Endothelial cell of umbilical vein (primary cell): ENCODE measurements at regions not wholly inside any gene's neighbourhood (a gene's known extent, or its start where the extent isn't known, plus 50 kb on each side); places are given as distances from the start of the nearest gene placed in this dataset.

Experiments
- BruUV-seq: library from RNA; stranded (reverse); fragments of 400-500 nt; replicated peaks from 2 replicates; lab custom pipeline; 2021; lab: Mats Ljungman, UMichigan
- CTCF ChIA-PET: fragments of 300-600, 350-600 bp; sonication (Branson Sonifier 250); formaldehyde crosslinking; loops from one replicate; lab custom pipeline; 2021; ENCODE audit warnings: antibody characterized with exemption, inconsistent platforms; lab: Charles Lee
- POLR2A ChIA-PET: fragments of 300-600, 350-600 bp; sonication (Branson Sonifier 250); formaldehyde crosslinking; loops from one replicate; lab custom pipeline; 2021; ENCODE audit warnings: antibody characterized with exemption, inconsistent platforms; lab: Charles Lee
- DNase-seq: peaks from one replicate; pipeline ENCODE4 v3.0.0-alpha.2; 2011; ENCODE audit warnings: low read depth, low spot score
- FAIRE-seq: peaks from 2 replicates; lab custom pipeline; 2011; peaks lifted over from hg19 to GRCh38; lab: Jason Lieb, UNC
- H2AFZ ChIP-seq: 2 replicates; pipeline ENCODE4 v1.6.0; 2012; ENCODE audit warnings: low read depth, low read length, control low read depth, inconsistent platforms
- H3K27ac ChIP-seq: 2 replicates; pipeline ENCODE4 v1.5.1; 2011; ENCODE audit warnings: low read depth, mild to moderate bottlenecking, control low read depth, low read length, moderate library complexity; ENCODE audit not compliant: insufficient read depth
- H3K27me3 ChIP-seq, 2 experiments: 2 replicates each; pipeline versions ENCODE4 v1.6.0 to v1.6.1; 2011; ENCODE audit warnings: low read length in 2 of 2, mixed read lengths in 1 of 2; ENCODE audit not compliant: control insufficient read depth in 2 of 2, insufficient read depth in 2 of 2
- H3K36me3 ChIP-seq, 2 experiments: 2 replicates in 1 of 2; 3 replicates in 1 of 2; pipeline ENCODE4 v1.5.1; 2011; ENCODE audit warnings: low read length in 2 of 2, mild to moderate bottlenecking in 1 of 2, moderate library complexity in 1 of 2; ENCODE audit not compliant: control insufficient read depth in 2 of 2, insufficient read depth in 2 of 2; ENCODE audit errors: extremely low read depth in 1 of 2
- H3K4me1 ChIP-seq: 3 replicates; pipeline ENCODE4 v1.5.1; 2011; ENCODE audit warnings: mild to moderate bottlenecking, low read length; ENCODE audit not compliant: control insufficient read depth, insufficient read depth; ENCODE audit errors: extremely low read depth
- H3K4me2 ChIP-seq: 2 replicates; pipeline ENCODE4 v1.6.1; 2011; ENCODE audit warnings: low read length, control low read depth, mixed read lengths; ENCODE audit not compliant: insufficient read depth
- H3K4me3 ChIP-seq, 3 experiments: fragments of 200-600 bp in 1 of 3; sonication (generic), shearing (Covaris generic) in 1 of 3; replicated peaks in 1 of 3; 2 replicates each; pipeline ENCODE4 v1.5.1; 2011 to 2016; ENCODE audit warnings: control low read depth in 3 of 3, low read length in 3 of 3, mild to moderate bottlenecking in 2 of 3, inconsistent platforms in 1 of 3, low read depth in 1 of 3, moderate library complexity in 1 of 3; ENCODE audit not compliant: insufficient read depth in 1 of 3
- H3K79me2 ChIP-seq: 2 replicates; pipeline ENCODE4 v1.6.0; 2012; ENCODE audit warnings: low read length, inconsistent platforms; ENCODE audit not compliant: control insufficient read depth, insufficient read depth
- H3K9ac ChIP-seq: replicated peaks from 2 replicates; pipeline ENCODE3; 2011; ENCODE audit warnings: low read length, control low read depth; ENCODE audit not compliant: insufficient read depth; ENCODE audit errors: extremely low read depth
- H3K9me1 ChIP-seq: replicated peaks from 3 replicates; pipeline ENCODE4 v1.6.0; 2011; ENCODE audit warnings: mild to moderate bottlenecking, low read length; ENCODE audit not compliant: control insufficient read depth, insufficient read depth; ENCODE audit errors: extremely low read depth
- H3K9me3 ChIP-seq: replicated peaks from 2 replicates; pipeline ENCODE4 v1.5.1; 2012; ENCODE audit warnings: low read length, inconsistent platforms; ENCODE audit not compliant: control insufficient read depth, insufficient read depth
- H4K20me1 ChIP-seq: replicated peaks from 2 replicates; pipeline ENCODE3; 2011; ENCODE audit warnings: mild to moderate bottlenecking, low read length; ENCODE audit not compliant: control insufficient read depth, insufficient read depth; ENCODE audit errors: extremely low read depth
- FOS ChIP-seq: IDR thresholded peaks from 2 replicates; pipeline ENCODE4 v1.6.1; 2011; ENCODE audit warnings: mild to moderate bottlenecking, low read length, moderate library complexity, borderline replicate concordance; ENCODE audit not compliant: insufficient read depth
- GATA2 ChIP-seq: IDR thresholded peaks from 2 replicates; pipeline ENCODE4 v1.7.0; 2011; ENCODE audit warnings: low read depth, mild to moderate bottlenecking, moderate library complexity, mixed read lengths, low read length; ENCODE audit not compliant: insufficient read length, insufficient read depth
- JUN ChIP-seq: IDR thresholded peaks from 2 replicates; pipeline ENCODE4 v1.6.1; 2011; ENCODE audit warnings: borderline replicate concordance, low read depth; ENCODE audit not compliant: insufficient read length, insufficient read depth
- dilution Hi-C: fragments of 300-500 bp; cut with MboI; formaldehyde crosslinking; loops from one replicate; pipeline ENCODE4 v1.15.0; 2019; ENCODE audit warnings: low sequenced_read_pairs; ENCODE audit not compliant: extremely low pct_ligation_motif_present
- intact Hi-C: fragments of 100-400 bp; cut with micrococcal nuclease; formaldehyde crosslinking; loops from one replicate; pipeline ENCODE4 v1.10.0; 2022
- TF ChIP-seq, protein P1 (sequence below), 2 donors: IDR thresholded peaks; 1 replicate in 1 of 2; 2 replicates in 1 of 2; pipeline ENCODE4 v1.5.1; 2011; ENCODE audit warnings: low read length in 2 of 2, mild to moderate bottlenecking in 2 of 2, moderate library complexity in 2 of 2, control low read depth in 1 of 2, inconsistent platforms in 1 of 2, low read depth in 1 of 2; ENCODE audit not compliant: insufficient read depth in 1 of 2; ENCODE audit errors: extremely low read depth in 1 of 2

DNA sequence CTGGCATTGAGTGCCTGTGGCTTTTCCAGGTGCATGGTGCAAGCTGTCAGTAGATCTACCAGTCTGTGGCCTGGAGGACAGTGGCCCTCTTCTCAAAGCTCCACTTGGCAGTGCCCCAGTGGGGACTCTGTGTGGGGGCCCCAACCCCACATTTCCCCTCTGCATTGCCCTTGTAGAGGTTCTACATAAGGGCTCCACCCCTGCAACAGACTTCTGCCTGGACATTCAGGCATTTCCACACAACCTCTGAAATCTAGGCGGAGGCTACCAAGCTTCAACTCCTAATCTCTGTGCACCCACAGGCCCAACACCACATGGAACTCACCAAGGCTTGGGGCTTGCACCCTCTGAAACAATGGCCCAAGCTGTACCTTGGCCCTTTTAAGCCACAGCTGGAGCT lies 102.7 kb upstream of the PLEKHG7 start:
- no TSS peak for BruUV-seq
- POLR2A ChIA-PET: no interaction called here
- H3K36me3 ChIP-seq: no peaks in the 10 kb centered on the region
- no peak for DNase-seq
- dilution Hi-C loops: no loop called here
- H3K9me3 ChIP-seq: no peaks in the 10 kb centered on the region
- H3K9ac ChIP-seq: no peak overlapping the region
- no peak overlapping the region for H3K4me3 ChIP-seq
- no peak for TF ChIP-seq GATA2
- TF ChIP-seq JUN: no peak
- TF ChIP-seq, protein P1, sequence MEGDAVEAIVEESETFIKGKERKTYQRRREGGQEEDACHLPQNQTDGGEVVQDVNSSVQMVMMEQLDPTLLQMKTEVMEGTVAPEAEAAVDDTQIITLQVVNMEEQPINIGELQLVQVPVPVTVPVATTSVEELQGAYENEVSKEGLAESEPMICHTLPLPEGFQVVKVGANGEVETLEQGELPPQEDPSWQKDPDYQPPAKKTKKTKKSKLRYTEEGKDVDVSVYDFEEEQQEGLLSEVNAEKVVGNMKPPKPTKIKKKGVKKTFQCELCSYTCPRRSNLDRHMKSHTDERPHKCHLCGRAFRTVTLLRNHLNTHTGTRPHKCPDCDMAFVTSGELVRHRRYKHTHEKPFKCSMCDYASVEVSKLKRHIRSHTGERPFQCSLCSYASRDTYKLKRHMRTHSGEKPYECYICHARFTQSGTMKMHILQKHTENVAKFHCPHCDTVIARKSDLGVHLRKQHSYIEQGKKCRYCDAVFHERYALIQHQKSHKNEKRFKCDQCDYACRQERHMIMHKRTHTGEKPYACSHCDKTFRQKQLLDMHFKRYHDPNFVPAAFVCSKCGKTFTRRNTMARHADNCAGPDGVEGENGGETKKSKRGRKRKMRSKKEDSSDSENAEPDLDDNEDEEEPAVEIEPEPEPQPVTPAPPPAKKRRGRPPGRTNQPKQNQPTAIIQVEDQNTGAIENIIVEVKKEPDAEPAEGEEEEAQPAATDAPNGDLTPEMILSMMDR (IDR thresholded peaks at IDR 0.05; ENCODE audit: extremely low read depth in 1 of 2, insufficient read depth in 1 of 2, low read depth in 1 of 2, low read length in 2 of 2): no peak
- no peak overlapping the region for H3K4me2 ChIP-seq
- H3K79me2 ChIP-seq: no peaks in the 10 kb centered on the region
- FAIRE-seq: no peak
- no peak overlapping the region for H3K27ac ChIP-seq
- no peak overlapping the region for H2AFZ ChIP-seq
- CTCF ChIA-PET: no interaction called here
- no peaks in the 10 kb centered on the region for H4K20me1 ChIP-seq
- H3K4me1 ChIP-seq: no peaks in the 10 kb centered on the region
- H3K9me1 ChIP-seq: no peaks in the 10 kb centered on the region
- H3K27me3 ChIP-seq: no peaks in the 10 kb centered on the region
- intact Hi-C loops: no loop called here

DNA sequence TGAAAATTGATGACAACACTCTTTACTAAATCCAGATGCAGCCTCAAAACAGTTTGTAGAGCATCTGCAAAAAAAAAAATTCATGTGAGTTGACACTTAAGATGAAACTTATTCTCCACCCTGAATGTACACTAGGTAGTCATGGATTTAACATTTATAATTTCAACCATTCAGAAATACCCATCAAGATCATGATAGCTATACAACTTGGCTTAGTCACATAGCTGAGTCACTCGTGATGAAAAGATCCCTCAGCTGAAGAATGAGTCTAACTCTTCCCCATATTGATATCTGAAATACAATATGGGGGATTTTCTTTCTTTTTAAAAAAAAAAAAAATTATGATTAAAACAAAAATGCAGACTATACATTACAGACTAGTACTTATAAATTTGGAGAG lies 104.8 kb upstream of the PLEKHG7 start:
- no TSS peak for BruUV-seq
- no peaks in the 10 kb centered on the region for H3K9me1 ChIP-seq
- no peaks in the 10 kb centered on the region for H3K9me3 ChIP-seq
- H3K4me2 ChIP-seq: no peak overlapping the region
- no peak overlapping the region for H2AFZ ChIP-seq
- ChIA-PET POLR2A (no interaction called here), CTCF (interaction anchor here (1.0 to 1.8 kb wide), 2 partner anchors 10 to 17 kb away, joined by 3 to 12 read pairs; no protein-coding TSS in a partner anchor)
- no peak for TF ChIP-seq GATA2
- peak; percentile 82 for TF ChIP-seq FOS
- H3K27ac ChIP-seq: no peak overlapping the region
- intact Hi-C loops: no loop called here
- no peaks in the 10 kb centered on the region for H3K36me3 ChIP-seq
- FAIRE-seq: no peak
- no peak for DNase-seq
- H3K27me3 ChIP-seq: no peaks in the 10 kb centered on the region
- no peak overlapping the region for H3K9ac ChIP-seq
- peaks cover 12% of the 10 kb centered on the region for H3K4me1 ChIP-seq
- dilution Hi-C loops: no loop called here
- H3K79me2 ChIP-seq: no peaks in the 10 kb centered on the region
- H4K20me1 ChIP-seq: no peaks in the 10 kb centered on the region
- H3K4me3 ChIP-seq: no peak overlapping the region
